ENCODE measurements at regions not wholly inside any gene's neighbourhood (a gene's known extent, or its start where the extent isn't known, plus 50 kb on each side); places are given as distances from the start of the nearest gene placed in this dataset.
A peak's percentile ranks its signal among the peaks of the same experiment; 100 is the strongest.

DNA sequence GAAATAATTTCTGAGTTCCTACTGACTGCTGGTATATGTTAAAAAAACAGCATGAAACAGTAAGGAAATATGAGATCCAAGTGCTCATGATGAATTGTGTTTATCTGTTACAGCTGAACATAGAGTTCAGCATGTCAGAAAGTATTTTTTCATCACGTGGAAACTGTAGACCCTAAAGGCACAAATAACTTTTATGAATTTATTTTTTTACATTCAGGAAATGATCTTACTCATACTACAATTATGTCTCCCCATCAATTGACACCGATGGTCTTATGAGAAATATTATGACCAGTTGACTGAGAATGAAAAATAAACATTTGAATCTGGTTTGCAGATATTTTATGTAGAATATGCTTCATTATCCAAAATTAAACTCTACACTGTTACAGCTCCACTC is 283.1 kb upstream of the SPANXN4 start:
- CTCF ChIA-PET = no interaction called here
- Histone ChIP-seq H3K9me3 (no peaks in the 10 kb centered on the region), H3K4me1 (no peaks in the 10 kb centered on the region), H3K4me3 (no peak overlapping the region), H3K4me2 (no peak overlapping the region), H3K27ac (no peak overlapping the region)
- POLR2A ChIA-PET = no interaction called here
- DNase-seq (ENCODE audit: low read depth in 1 of 2, low spot score in 1 of 2) = no peak
- 4% methylated on average over 2 of the region's 2 CpGs for WGBS (ENCODE audit: missing lambda C conversion rate)
- FAIRE-seq = no peak
- TF ChIP-seq HEYL (CRISPR knock-in tag; IDR thresholded peaks at IDR 0.05) (no peak), ZNF302 (CRISPR knock-in tag; IDR thresholded peaks at IDR 0.05) (no peak), CHD2 (IDR thresholded peaks at IDR 0.05; ENCODE audit: low read length, partially characterized antibody) (no peak), JUNB (IDR thresholded peaks at IDR 0.05) (no peak), POLR2A (IDR thresholded peaks at IDR 0.05; ENCODE audit: low read length) (no peak), ZSCAN20 (CRISPR knock-in tag; IDR thresholded peaks at IDR 0.05) (no peak), RFX5 (IDR thresholded peaks at IDR 0.05) (no peak), FOSL2 (IDR thresholded peaks at IDR 0.05) (no peak), FOSL2 (CRISPR knock-in tag; IDR thresholded peaks at IDR 0.05) (no peak)
- TF ChIP-seq, protein P1, sequence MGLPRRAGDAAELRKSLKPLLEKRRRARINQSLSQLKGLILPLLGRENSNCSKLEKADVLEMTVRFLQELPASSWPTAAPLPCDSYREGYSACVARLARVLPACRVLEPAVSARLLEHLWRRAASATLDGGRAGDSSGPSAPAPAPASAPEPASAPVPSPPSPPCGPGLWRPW (IDR thresholded peaks at IDR 0.05) = no peak
- TF ChIP-seq, protein P2, sequence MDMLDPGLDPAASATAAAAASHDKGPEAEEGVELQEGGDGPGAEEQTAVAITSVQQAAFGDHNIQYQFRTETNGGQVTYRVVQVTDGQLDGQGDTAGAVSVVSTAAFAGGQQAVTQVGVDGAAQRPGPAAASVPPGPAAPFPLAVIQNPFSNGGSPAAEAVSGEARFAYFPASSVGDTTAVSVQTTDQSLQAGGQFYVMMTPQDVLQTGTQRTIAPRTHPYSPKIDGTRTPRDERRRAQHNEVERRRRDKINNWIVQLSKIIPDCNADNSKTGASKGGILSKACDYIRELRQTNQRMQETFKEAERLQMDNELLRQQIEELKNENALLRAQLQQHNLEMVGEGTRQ (IDR thresholded peaks at IDR 0.05) = no peak
- ATAC-seq = no peak

DNA sequence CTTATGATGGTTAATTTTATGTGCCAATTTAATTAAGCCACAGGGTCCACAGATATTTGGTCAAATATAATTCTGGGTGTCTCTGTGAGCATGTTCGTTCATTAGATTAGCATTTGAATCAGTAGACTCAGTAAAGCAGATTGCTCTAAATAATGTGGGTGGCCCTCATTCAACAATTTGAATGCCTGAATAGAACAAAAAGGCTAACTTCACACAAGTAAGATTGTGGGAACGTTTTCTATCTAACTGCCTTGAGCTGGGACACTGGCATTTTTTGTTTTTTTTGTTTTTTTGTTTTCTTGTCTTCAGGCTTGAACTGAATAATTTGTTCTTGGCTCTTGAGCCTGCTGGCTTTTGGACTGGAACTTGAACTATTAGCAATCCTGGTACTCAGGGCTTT is 292.4 kb upstream of the SPANXN4 start:
- H3K9me3 ChIP-seq = no peaks in the 10 kb centered on the region
- H3K4me3 ChIP-seq = no peak overlapping the region
- ATAC-seq (no peak), DNase-seq (ENCODE audit: low read depth in 1 of 2, low spot score in 1 of 2) (no peak), FAIRE-seq (peak; percentile 18)
- POLR2A ChIA-PET = no interaction called here
- 0% methylated on average over 2 of the region's 2 CpGs for WGBS (ENCODE audit: missing lambda C conversion rate)
- TF ChIP-seq, protein P3, sequence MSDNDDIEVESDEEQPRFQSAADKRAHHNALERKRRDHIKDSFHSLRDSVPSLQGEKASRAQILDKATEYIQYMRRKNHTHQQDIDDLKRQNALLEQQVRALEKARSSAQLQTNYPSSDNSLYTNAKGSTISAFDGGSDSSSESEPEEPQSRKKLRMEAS (IDR thresholded peaks at IDR 0.05) = no peak
- TF ChIP-seq ZSCAN20 (CRISPR knock-in tag; IDR thresholded peaks at IDR 0.05) = no peak
- no peak for TF ChIP-seq MAZ (IDR thresholded peaks at IDR 0.05; ENCODE audit: borderline replicate concordance, low read depth, low read length)
- no peak for TF ChIP-seq FOXS1 (CRISPR knock-in tag; IDR thresholded peaks at IDR 0.05)
- no peak for TF ChIP-seq SMC3 (IDR thresholded peaks at IDR 0.05)
- no peak for TF ChIP-seq HOXB5 (CRISPR knock-in tag; IDR thresholded peaks at IDR 0.05)
- no peak for TF ChIP-seq RCOR1 (IDR thresholded peaks at IDR 0.05; ENCODE audit: low read depth, low read length)
- TF ChIP-seq RFX5 (IDR thresholded peaks at IDR 0.05) = no peak
- no peak for TF ChIP-seq HDAC2 (IDR thresholded peaks at IDR 0.05)
- no peak for TF ChIP-seq CHD4 (IDR thresholded peaks at IDR 0.05; ENCODE audit: borderline replicate concordance)
- no peak for TF ChIP-seq MYC (IDR thresholded peaks at IDR 0.05; ENCODE audit: borderline replicate concordance, low read length)
- no peak for TF ChIP-seq HOXB13 (CRISPR knock-in tag; IDR thresholded peaks at IDR 0.05; ENCODE audit: low read depth)
- TF ChIP-seq KDM5A (IDR thresholded peaks at IDR 0.05) = no peak
- TF ChIP-seq BHLHE40 (IDR thresholded peaks at IDR 0.05; ENCODE audit: low read depth, low read length) = no peak
- TF ChIP-seq ESRRA (IDR thresholded peaks at IDR 0.05; ENCODE audit: borderline replicate concordance, low read length) = no peak
- TF ChIP-seq, protein P4, sequence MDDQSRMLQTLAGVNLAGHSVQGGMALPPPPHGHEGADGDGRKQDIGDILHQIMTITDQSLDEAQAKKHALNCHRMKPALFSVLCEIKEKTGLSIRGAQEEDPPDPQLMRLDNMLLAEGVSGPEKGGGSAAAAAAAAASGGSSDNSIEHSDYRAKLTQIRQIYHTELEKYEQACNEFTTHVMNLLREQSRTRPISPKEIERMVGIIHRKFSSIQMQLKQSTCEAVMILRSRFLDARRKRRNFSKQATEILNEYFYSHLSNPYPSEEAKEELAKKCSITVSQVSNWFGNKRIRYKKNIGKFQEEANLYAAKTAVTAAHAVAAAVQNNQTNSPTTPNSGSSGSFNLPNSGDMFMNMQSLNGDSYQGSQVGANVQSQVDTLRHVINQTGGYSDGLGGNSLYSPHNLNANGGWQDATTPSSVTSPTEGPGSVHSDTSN (IDR thresholded peaks at IDR 0.05) = no peak
- no peak for TF ChIP-seq GATA3 (IDR thresholded peaks at IDR 0.05; ENCODE audit: borderline replicate concordance)
- TF ChIP-seq, protein P5, sequence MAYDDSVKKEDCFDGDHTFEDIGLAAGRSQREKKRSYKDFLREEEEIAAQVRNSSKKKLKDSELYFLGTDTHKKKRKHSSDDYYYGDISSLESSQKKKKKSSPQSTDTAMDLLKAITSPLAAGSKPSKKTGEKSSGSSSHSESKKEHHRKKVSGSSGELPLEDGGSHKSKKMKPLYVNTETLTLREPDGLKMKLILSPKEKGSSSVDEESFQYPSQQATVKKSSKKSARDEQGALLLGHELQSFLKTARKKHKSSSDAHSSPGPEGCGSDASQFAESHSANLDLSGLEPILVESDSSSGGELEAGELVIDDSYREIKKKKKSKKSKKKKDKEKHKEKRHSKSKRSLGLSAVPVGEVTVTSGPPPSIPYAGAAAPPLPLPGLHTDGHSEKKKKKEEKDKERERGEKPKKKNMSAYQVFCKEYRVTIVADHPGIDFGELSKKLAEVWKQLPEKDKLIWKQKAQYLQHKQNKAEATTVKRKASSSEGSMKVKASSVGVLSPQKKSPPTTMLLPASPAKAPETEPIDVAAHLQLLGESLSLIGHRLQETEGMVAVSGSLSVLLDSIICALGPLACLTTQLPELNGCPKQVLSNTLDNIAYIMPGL (CRISPR knock-in tag; IDR thresholded peaks at IDR 0.05; ENCODE audit: borderline replicate concordance) = no peak
- TF ChIP-seq TP53 (CRISPR knock-in tag; IDR thresholded peaks at IDR 0.05) = no peak
- TF ChIP-seq, protein P2 (IDR thresholded peaks at IDR 0.05) = no peak
- H3K4me2 ChIP-seq = no peak overlapping the region
- CTCF ChIA-PET = no interaction called here
- H3K27ac ChIP-seq = no peak overlapping the region
- H3K4me1 ChIP-seq = no peaks in the 10 kb centered on the region

All from A549 (cell line).